Endodermal cell (in vitro differentiated cells): ENCODE measurements at regions not wholly inside any gene's neighbourhood (a gene's known extent, or its start where the extent isn't known, plus 50 kb on each side); places are given as distances from the start of the nearest gene placed in this dataset.

Experiments
- DNase-seq: peaks from one replicate; pipeline ENCODE4 v3.0.0-alpha.2; 2017
- H3K27ac ChIP-seq: 2 replicates; pipeline ENCODE4 v1.5.1; 2013; ENCODE audit warnings: mild to moderate bottlenecking, low read depth, low read length, moderate library complexity
- H3K27me3 ChIP-seq: 2 replicates; pipeline ENCODE4 v1.6.1; 2013; ENCODE audit warnings: mild to moderate bottlenecking, low read length, moderate library complexity; ENCODE audit not compliant: insufficient read depth, control insufficient read depth, poor library complexity, severe bottlenecking
- H3K36me3 ChIP-seq: 2 replicates; pipeline ENCODE4 v1.7.0; 2013; ENCODE audit warnings: mild to moderate bottlenecking, low read length, moderate library complexity; ENCODE audit not compliant: control insufficient read depth, insufficient read depth
- H3K4me1 ChIP-seq: one replicate; pipeline ENCODE4 v1.7.0; 2013; ENCODE audit warnings: low read length; ENCODE audit not compliant: control insufficient read depth, insufficient read depth
- H3K4me3 ChIP-seq: 2 replicates; pipeline ENCODE4 v1.5.1; 2013; ENCODE audit warnings: mild to moderate bottlenecking, low read length, moderate library complexity
- H3K9ac ChIP-seq: 2 replicates; pipeline ENCODE4 v1.6.1; 2013; ENCODE audit warnings: mild to moderate bottlenecking, low read length, moderate library complexity; ENCODE audit not compliant: poor library complexity, severe bottlenecking; ENCODE audit errors: extremely low read depth
- H3K9me3 ChIP-seq: 2 replicates; pipeline ENCODE4 v1.6.1; 2013; ENCODE audit warnings: mild to moderate bottlenecking, low read length, moderate library complexity; ENCODE audit not compliant: control insufficient read depth
- H3K27ac Mint-ChIP-seq: 2 replicates; pipeline ENCODE4 v1.8.0; 2020; ENCODE audit warnings: mixed read lengths
- H3K27me3 Mint-ChIP-seq: 2 replicates; pipeline ENCODE4 v1.8.0; 2021; ENCODE audit warnings: mild to moderate bottlenecking, mixed read lengths; ENCODE audit not compliant: insufficient read depth
- H3K36me3 Mint-ChIP-seq: 2 replicates; pipeline ENCODE4 v1.8.0; 2020; ENCODE audit warnings: low read depth, mixed read lengths
- H3K4me1 Mint-ChIP-seq: 2 replicates; pipeline ENCODE4 v1.8.0; 2020; ENCODE audit warnings: mixed read lengths
- H3K4me3 Mint-ChIP-seq: 2 replicates; pipeline ENCODE4 v1.8.0; 2020; ENCODE audit warnings: mild to moderate bottlenecking, moderate library complexity, mixed read lengths
- H3K9me3 Mint-ChIP-seq: 2 replicates; pipeline ENCODE4 v1.8.0; 2020; ENCODE audit warnings: mild to moderate bottlenecking, mixed read lengths
- WGBS, 2 experiments: methylation state at CpG; one replicate each; pipeline versions ENCODE4 v1.1.5 to v1.1.7; 2013; ENCODE audit warnings: missing lambda C conversion rate in 2 of 2, mixed read lengths in 1 of 2; ENCODE audit not compliant: insufficient coverage in 1 of 2, insufficient read length in 1 of 2; 5-methylcytosine and 5-hydroxymethylcytosine counted together
- TF ChIP-seq, protein P1 (sequence below): fragments of 200-600 bp; sonication (generic); conservative IDR thresholded peaks from 2 replicates; pipeline ENCODE4 v1.5.0; 2021; ENCODE audit warnings: antibody characterized with exemption, mild to moderate bottlenecking

GRCh38 chr1:229062135-229062534 is 208.8 kb upstream of the RAB4A start:
- Histone ChIP-seq H3K4me3 (no peak overlapping the region), H3K4me1 (no peaks in the 10 kb centered on the region), H3K9ac (no peak overlapping the region), H3K27ac (no peak overlapping the region), H3K27me3 (no peaks in the 10 kb centered on the region), H3K36me3 (no peaks in the 10 kb centered on the region), H3K9me3 (no peaks in the 10 kb centered on the region)
- DNase-seq, result no peak
- 92 to 100% methylated on average over 1 to 5 of the region's 5 CpGs for WGBS, 2 experiments
- Mint-ChIP-seq H3K36me3 (no peaks in the 10 kb centered on the region), H3K9me3 (no peaks in the 10 kb centered on the region), H3K27ac (no peak overlapping the region), H3K27me3 (peaks cover 7% of the 10 kb centered on the region), H3K4me1 (peaks cover 37% of the 10 kb centered on the region), H3K4me3 (no peak overlapping the region)
- TF ChIP-seq, protein P1, sequence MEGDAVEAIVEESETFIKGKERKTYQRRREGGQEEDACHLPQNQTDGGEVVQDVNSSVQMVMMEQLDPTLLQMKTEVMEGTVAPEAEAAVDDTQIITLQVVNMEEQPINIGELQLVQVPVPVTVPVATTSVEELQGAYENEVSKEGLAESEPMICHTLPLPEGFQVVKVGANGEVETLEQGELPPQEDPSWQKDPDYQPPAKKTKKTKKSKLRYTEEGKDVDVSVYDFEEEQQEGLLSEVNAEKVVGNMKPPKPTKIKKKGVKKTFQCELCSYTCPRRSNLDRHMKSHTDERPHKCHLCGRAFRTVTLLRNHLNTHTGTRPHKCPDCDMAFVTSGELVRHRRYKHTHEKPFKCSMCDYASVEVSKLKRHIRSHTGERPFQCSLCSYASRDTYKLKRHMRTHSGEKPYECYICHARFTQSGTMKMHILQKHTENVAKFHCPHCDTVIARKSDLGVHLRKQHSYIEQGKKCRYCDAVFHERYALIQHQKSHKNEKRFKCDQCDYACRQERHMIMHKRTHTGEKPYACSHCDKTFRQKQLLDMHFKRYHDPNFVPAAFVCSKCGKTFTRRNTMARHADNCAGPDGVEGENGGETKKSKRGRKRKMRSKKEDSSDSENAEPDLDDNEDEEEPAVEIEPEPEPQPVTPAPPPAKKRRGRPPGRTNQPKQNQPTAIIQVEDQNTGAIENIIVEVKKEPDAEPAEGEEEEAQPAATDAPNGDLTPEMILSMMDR, result no peak

GRCh38 chr1:229063154-229063773 is 207.6 kb upstream of the RAB4A start:
- TF ChIP-seq, protein P1, result no peak
- 94 to 96% methylated on average over 4 to 5 of the region's 5 CpGs for WGBS, 2 experiments
- H3K27ac Mint-ChIP-seq, result no peak overlapping the region
- H3K9me3 ChIP-seq, result no peaks in the 10 kb centered on the region
- no peaks in the 10 kb centered on the region for H3K27me3 ChIP-seq
- no peak overlapping the region for H3K27ac ChIP-seq
- H3K9me3 Mint-ChIP-seq, result no peaks in the 10 kb centered on the region
- H3K36me3 Mint-ChIP-seq, result no peaks in the 10 kb centered on the region
- no peaks in the 10 kb centered on the region for H3K36me3 ChIP-seq
- no peaks in the 10 kb centered on the region for H3K4me1 ChIP-seq
- H3K4me3 Mint-ChIP-seq, result no peak overlapping the region
- H3K4me3 ChIP-seq, result no peak overlapping the region
- peaks cover 10% of the 10 kb centered on the region for H3K27me3 Mint-ChIP-seq
- H3K4me1 Mint-ChIP-seq, result peaks cover 36% of the 10 kb centered on the region
- no peak for DNase-seq
- H3K9ac ChIP-seq, result no peak overlapping the region

DNA sequence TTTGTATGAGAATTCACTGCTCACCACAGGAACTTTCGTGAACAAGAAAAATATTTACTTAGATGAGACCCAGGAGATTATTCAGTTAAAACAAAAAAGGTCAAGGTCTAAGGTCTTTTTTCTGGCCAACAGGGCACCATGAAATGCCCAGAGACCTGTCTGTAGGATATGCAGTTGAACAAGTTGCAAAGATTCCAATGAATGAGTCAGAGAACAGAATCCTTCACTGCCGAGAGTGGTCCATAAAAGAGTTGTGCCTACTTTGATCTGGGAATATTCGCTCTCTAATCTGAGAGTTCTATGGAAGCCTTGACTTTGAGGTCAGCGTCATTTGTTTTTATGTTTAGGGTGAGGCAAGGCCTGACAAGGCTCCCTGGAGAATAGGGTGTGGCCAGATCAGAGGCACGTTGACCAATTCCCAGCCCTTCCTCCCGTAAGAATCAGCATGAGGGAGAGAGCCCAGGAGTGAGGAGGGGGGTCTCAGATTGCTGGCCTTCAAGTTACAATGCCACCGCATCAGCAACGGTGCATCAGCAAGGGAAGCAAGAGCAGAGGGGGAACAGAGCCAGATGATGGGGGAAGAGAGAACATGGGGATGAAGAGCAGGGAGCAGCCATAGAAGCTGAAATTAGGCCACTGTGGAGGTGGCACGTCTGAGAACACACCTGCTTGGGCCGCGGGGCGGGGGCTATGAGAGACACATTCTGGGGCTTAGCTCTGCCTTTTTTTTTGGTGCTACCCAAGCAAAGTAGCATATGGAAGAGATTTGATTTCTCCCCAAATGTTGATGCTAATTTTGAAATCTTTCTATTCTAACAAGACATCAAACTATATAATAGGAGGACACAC is 206.4 kb upstream of the RAB4A start:
- Histone ChIP-seq H3K4me3 (no peak overlapping the region), H3K4me1 (no peaks in the 10 kb centered on the region), H3K9ac (no peak overlapping the region), H3K27me3 (no peaks in the 10 kb centered on the region), H3K36me3 (no peaks in the 10 kb centered on the region), H3K9me3 (no peaks in the 10 kb centered on the region), H3K27ac (no peak overlapping the region)
- TF ChIP-seq, protein P1, result no peak
- H3K9me3 Mint-ChIP-seq, result no peaks in the 10 kb centered on the region
- DNase-seq, result no peak
- peaks cover 10% of the 10 kb centered on the region for H3K27me3 Mint-ChIP-seq
- H3K36me3 Mint-ChIP-seq, result no peaks in the 10 kb centered on the region
- H3K4me1 Mint-ChIP-seq, result peaks cover 24% of the 10 kb centered on the region
- no peak overlapping the region for H3K4me3 Mint-ChIP-seq
- H3K27ac Mint-ChIP-seq, result no peak overlapping the region
- 83 to 85% methylated on average over 6 to 11 of the region's 12 CpGs for WGBS, 2 experiments
